K562 (cell line): ENCODE measurements at regions not wholly inside any gene's neighbourhood (a gene's known extent, or its start where the extent isn't known, plus 50 kb on each side); places are given as distances from the start of the nearest gene placed in this dataset.

Experiments
- ATAC-seq: fragments of 200-7000 bp; cut with Tn5 transposase; 3 replicates; pipeline ENCODE4 v1.9.1; 2020; ENCODE audit warnings: moderate library complexity
- BruUV-seq: library from RNA; stranded (reverse); fragments of 400-500 nt; replicated peaks from 2 replicates; lab custom pipeline; 2021; lab: Mats Ljungman, UMichigan
- CTCF ChIA-PET: fragments of 300-600 bp; formaldehyde crosslinking; extraction: SDS; loops from one replicate; lab custom pipeline; 2021; ENCODE audit warnings: low intra/inter-chr PET ratio; lab: Yijun Ruan, JAX
- POLR2A ChIA-PET: fragments of 300-600, 350-650 bp; sonication (Branson Sonifier 250); formaldehyde crosslinking; extraction: SDS; loops from one replicate; lab custom pipeline; 2021; ENCODE audit warnings: antibody characterized with exemption, inconsistent platforms; lab: Yijun Ruan, JAX
- DNase-seq, 4 experiments: peaks; one replicate each; pipeline versions ENCODE4 v3.0.0 to v3.0.0-alpha.2; 2011 to 2018; ENCODE audit warnings: low spot score in 3 of 4, mixed read lengths in 3 of 4; ENCODE audit errors: extremely low read depth in 1 of 4
- FAIRE-seq: peaks from 2 replicates; lab custom pipeline; 2011; peaks lifted over from hg19 to GRCh38; lab: Jason Lieb, UNC
- H2AFZ ChIP-seq: 2 replicates; pipeline ENCODE4 v1.6.0; 2011; ENCODE audit warnings: low read depth, low read length, control low read depth, inconsistent platforms
- H3K27ac ChIP-seq: fragments of 200-600 bp; 3 replicates; pipeline ENCODE4 v1.8.0; 2011; ENCODE audit warnings: low read depth, mild to moderate bottlenecking, control low read depth, inconsistent platforms, low read length, moderate library complexity, mixed read lengths; ENCODE audit errors: extremely low read depth
- H3K27me3 ChIP-seq, 2 experiments: fragments of 300-600 bp in 1 of 2; 2 replicates in 1 of 2; 3 replicates in 1 of 2; pipeline versions ENCODE4 v1.6.0 to v1.8.0; 2011; ENCODE audit warnings: inconsistent platforms in 2 of 2, low read length in 2 of 2, mild to moderate bottlenecking in 1 of 2, mixed read lengths in 1 of 2, moderate library complexity in 1 of 2; ENCODE audit not compliant: control insufficient read depth in 2 of 2, insufficient read depth in 2 of 2
- H3K36me3 ChIP-seq: fragments of 300-600 bp; 3 replicates; pipeline ENCODE4 v1.8.0; 2011; ENCODE audit warnings: mild to moderate bottlenecking, low read length, inconsistent platforms; ENCODE audit not compliant: control insufficient read depth, insufficient read depth
- H3K4me1 ChIP-seq, 2 experiments: fragments of 200-600 bp in 1 of 2; replicated peaks in 1 of 2; 2 replicates in 1 of 2; 3 replicates in 1 of 2; pipeline versions ENCODE4 v1.5.1 to v1.8.0; 2011; ENCODE audit warnings: inconsistent platforms in 2 of 2, low read length in 2 of 2, mild to moderate bottlenecking in 1 of 2, mixed read lengths in 1 of 2, moderate library complexity in 1 of 2; ENCODE audit not compliant: control insufficient read depth in 2 of 2, insufficient read depth in 2 of 2
- H3K4me2 ChIP-seq: 2 replicates; pipeline ENCODE4 v1.6.1; 2011; ENCODE audit warnings: low read length, control low read depth, inconsistent platforms, mixed read lengths; ENCODE audit not compliant: insufficient read depth
- H3K4me3 ChIP-seq: fragments of 200-600 bp; sonication (generic), shearing (Covaris generic); 2 replicates; pipeline ENCODE4 v1.5.1; 2016; ENCODE audit warnings: control low read depth, inconsistent platforms
- H3K79me2 ChIP-seq: fragments of 200-600 bp; 3 replicates; pipeline ENCODE4 v1.8.0; 2011; ENCODE audit warnings: low read length, inconsistent platforms; ENCODE audit not compliant: control insufficient read depth, insufficient read depth
- H3K9ac ChIP-seq, 2 experiments: 2 replicates each; pipeline versions ENCODE4 v1.6.0 to v1.6.1; 2011; ENCODE audit warnings: low read depth in 2 of 2, low read length in 2 of 2, control low read depth in 1 of 2, inconsistent platforms in 1 of 2, mild to moderate bottlenecking in 1 of 2, mixed read lengths in 1 of 2; ENCODE audit not compliant: insufficient read depth in 1 of 2
- H3K9me1 ChIP-seq: one replicate; pipeline ENCODE4 v1.6.0; 2011; ENCODE audit warnings: inconsistent platforms, mild to moderate bottlenecking, low read length, moderate library complexity; ENCODE audit not compliant: control insufficient read depth, insufficient read depth
- H3K9me3 ChIP-seq: replicated peaks from 2 replicates; pipeline ENCODE4 v1.5.1; 2011; ENCODE audit warnings: low read depth, low read length, inconsistent platforms; ENCODE audit not compliant: control insufficient read depth, insufficient read depth
- H4K20me1 ChIP-seq: replicated peaks from 2 replicates; pipeline ENCODE4 v1.6.1; 2011; ENCODE audit warnings: low read length, inconsistent platforms, mixed read lengths; ENCODE audit not compliant: control insufficient read depth, insufficient read depth
- CBFA2T3 ChIP-seq: fragments of 450-650 bp; IDR thresholded peaks from 2 replicates; pipeline ENCODE4 v1.6.1; 2017
- HNRNPK ChIP-seq: fragments of 200-400 bp; formaldehyde crosslinking; IDR thresholded peaks from one replicate; pipeline ENCODE4 v1.6.1; 2018; ENCODE audit warnings: mild to moderate bottlenecking, low read depth, low read length; ENCODE audit not compliant: poor library complexity, severe bottlenecking
- MLLT1 ChIP-seq, 2 experiments: fragments of 450-650 bp; IDR thresholded peaks; 2 replicates each; pipeline ENCODE4 v1.6.1; 2016
- NR3C1 ChIP-seq: sonication (generic); formaldehyde crosslinking; IDR thresholded peaks from 2 replicates; pipeline ENCODE4 v1.8.1; 2022; ENCODE audit warnings: missing genetic modification reagents
- POLR2B ChIP-seq: fragments of 450-650 bp; IDR thresholded peaks from 2 replicates; pipeline ENCODE4 v1.6.1; 2018; ENCODE audit warnings: low read depth; ENCODE audit not compliant: partially characterized antibody
- RBM17 ChIP-seq: fragments of 200-400 bp; formaldehyde crosslinking; IDR thresholded peaks from 2 replicates; pipeline ENCODE4 v1.6.1; 2017; ENCODE audit warnings: low read depth, mild to moderate bottlenecking, low read length, borderline replicate concordance
- SAFB ChIP-seq: fragments of 200-400 bp; formaldehyde crosslinking; IDR thresholded peaks from 2 replicates; pipeline ENCODE4 v1.6.1; 2017; ENCODE audit warnings: low read depth, low read length, borderline replicate concordance
- SMC3 ChIP-seq: conservative IDR thresholded peaks from 2 replicates; pipeline ENCODE4 v1.6.1; 2011; ENCODE audit warnings: low read depth, low read length, improper control_type of control experiment; ENCODE audit not compliant: insufficient read depth
- SUPT5H ChIP-seq: fragments of 450-650 bp; IDR thresholded peaks from 2 replicates; pipeline ENCODE4 v1.6.1; 2016
- XRCC4 ChIP-seq: IDR thresholded peaks from one replicate; pipeline ENCODE4 v1.6.1; 2011; ENCODE audit not compliant: insufficient read depth, insufficient read length; ENCODE audit errors: extremely low read depth
- ZKSCAN3 ChIP-seq: fragments of 250-450 bp; sonication (Bioruptor Pico); IDR thresholded peaks from 2 replicates; pipeline ENCODE4 v1.4.0; 2020
- ZNF282 ChIP-seq: sonication (generic); formaldehyde crosslinking; IDR thresholded peaks from 2 replicates; pipeline ENCODE4 v1.8.1; 2023; ENCODE audit warnings: missing genetic modification reagents
- ZNF384 ChIP-seq: IDR thresholded peaks from 2 replicates; pipeline ENCODE4 v1.6.1; 2012; ENCODE audit warnings: low read depth, low read length, improper control_type of control experiment
- ZNF408 ChIP-seq: fragments of 250-450 bp; sonication (Bioruptor Pico); IDR thresholded peaks from 2 replicates; pipeline ENCODE4 v1.4.0; 2020; ENCODE audit warnings: low read depth, mild to moderate bottlenecking, moderate library complexity
- ZNF507 ChIP-seq: conservative IDR thresholded peaks from 2 replicates; pipeline ENCODE4 v1.6.1; 2017; ENCODE audit warnings: missing genetic modification characterization, missing compliant biosample characterization
- ZNF609 ChIP-seq: sonication (generic); formaldehyde crosslinking; IDR thresholded peaks from 2 replicates; pipeline ENCODE4 v1.8.1; 2023; ENCODE audit warnings: missing genetic modification reagents, mild to moderate bottlenecking, borderline replicate concordance
- WGBS: fragments of 100-300 bp; shearing (Covaris generic); methylation state at CpG from one replicate; pipeline ENCODE4 v1.1.6; 2016; ENCODE audit warnings: low coverage, mixed read lengths; ENCODE audit not compliant: insufficient coverage; ENCODE audit errors: missing lambda C conversion rate; 5-methylcytosine and 5-hydroxymethylcytosine counted together
- in situ Hi-C: fragments of 300-500 bp; cut with MboI; formaldehyde crosslinking; loops from 4 replicates; pipeline ENCODE4 v1.15.0; 2018; ENCODE audit warnings: inconsistent platforms, mixed read lengths
- intact Hi-C: fragments of 100-400 bp; cut with micrococcal nuclease; formaldehyde crosslinking; loops from 2 replicates; pipeline ENCODE4 v1.14.2; 2022
- TF ChIP-seq, protein P1 (sequence below): sonication (generic); formaldehyde crosslinking; IDR thresholded peaks from 2 replicates; pipeline ENCODE4 v1.8.0; 2022; ENCODE audit warnings: missing genetic modification reagents, mild to moderate bottlenecking, borderline replicate concordance

DNA sequence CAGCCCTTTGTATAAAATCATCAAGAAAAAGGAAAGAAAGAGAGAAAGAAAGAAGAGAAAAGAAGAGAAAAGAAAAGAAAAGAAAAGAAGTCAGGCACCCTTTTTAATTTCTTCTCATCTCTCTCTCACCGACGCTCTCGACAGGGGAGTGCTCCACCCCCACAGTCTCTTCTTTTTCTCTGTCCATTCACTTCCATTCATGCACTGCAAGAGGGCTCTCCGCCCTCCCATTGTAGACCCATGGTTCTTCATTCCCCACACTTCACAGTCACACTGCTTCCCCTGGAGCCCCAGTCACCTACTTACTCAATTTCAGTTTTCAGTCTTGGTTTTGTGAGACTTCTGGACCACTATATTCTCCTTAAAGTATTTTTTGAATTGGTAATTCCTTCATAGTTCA, 254.7 kb downstream of the SOX2 start (continued):
- TF ChIP-seq, protein P1, sequence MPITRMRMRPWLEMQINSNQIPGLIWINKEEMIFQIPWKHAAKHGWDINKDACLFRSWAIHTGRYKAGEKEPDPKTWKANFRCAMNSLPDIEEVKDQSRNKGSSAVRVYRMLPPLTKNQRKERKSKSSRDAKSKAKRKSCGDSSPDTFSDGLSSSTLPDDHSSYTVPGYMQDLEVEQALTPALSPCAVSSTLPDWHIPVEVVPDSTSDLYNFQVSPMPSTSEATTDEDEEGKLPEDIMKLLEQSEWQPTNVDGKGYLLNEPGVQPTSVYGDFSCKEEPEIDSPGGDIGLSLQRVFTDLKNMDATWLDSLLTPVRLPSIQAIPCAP (CRISPR knock-in tag) = no peak

GRCh38 chr3:181969925-181970324, 258.2 kb downstream of the SOX2 start:
- POLR2A ChIA-PET = no interaction called here
- FAIRE-seq = no peak
- WGBS = 4% methylated on average over 3 of the region's 3 CpGs

More at GRCh38 chr3:181969925-181970324, 258.2 kb downstream of the SOX2 start:
- TF ChIP-seq RBM17 (no peak), ZNF507 (tag) (no peak), HNRNPK (no peak), XRCC4 (no peak), CBFA2T3 (no peak), NR3C1 (no peak), ZKSCAN3 (CRISPR knock-in tag) (no peak), SAFB (no peak), ZNF384 (no peak), MLLT1 (IDR thresholded peaks at IDR 0.05) (no peak), SMC3 (no peak), ZNF609 (CRISPR knock-in tag) (no peak), ZNF282 (CRISPR knock-in tag) (no peak), ZNF408 (no peak), SUPT5H (no peak), POLR2B (no peak)
- H3K9me1 ChIP-seq = no peaks in the 10 kb centered on the region
- H3K27ac ChIP-seq = no peak overlapping the region
- CTCF ChIA-PET = no interaction called here
- no peak overlapping the region for H3K9ac ChIP-seq
- in situ Hi-C loops (no loop called here), intact Hi-C loops (no loop called here)
- no peaks in the 10 kb centered on the region for H3K79me2 ChIP-seq
- no peak overlapping the region for H2AFZ ChIP-seq
- no peaks in the 10 kb centered on the region for H4K20me1 ChIP-seq
- H3K27me3 ChIP-seq = no peaks in the 10 kb centered on the region
- no peaks in the 10 kb centered on the region for H3K9me3 ChIP-seq
- no peak for ATAC-seq
- no peak for DNase-seq
- H3K4me2 ChIP-seq = no peak overlapping the region
- H3K4me1 ChIP-seq = no peaks in the 10 kb centered on the region
- no peaks in the 10 kb centered on the region for H3K36me3 ChIP-seq
- no TSS peak for BruUV-seq
- no peak overlapping the region for H3K4me3 ChIP-seq
